Loucy (cell line): ENCODE measurements at regions not wholly inside any gene's neighbourhood (a gene's known extent, or its start where the extent isn't known, plus 50 kb on each side); places are given as distances from the start of the nearest gene placed in this dataset.

Source experiments
- H2AFZ ChIP-seq: fragments of 200-600 bp; sonication (generic); 2 replicates; pipeline ENCODE4 v1.6.0; 2016; ENCODE audit warnings: antibody characterized with exemption, mild to moderate bottlenecking, low read length, moderate library complexity
- H3F3A ChIP-seq: fragments of 200-600 bp; 2 replicates; pipeline ENCODE4 v1.6.0; 2016; ENCODE audit warnings: antibody characterized with exemption, low read depth, mild to moderate bottlenecking
- H3K27me3 ChIP-seq: fragments of 200-600 bp; sonication (generic); 2 replicates; pipeline ENCODE4 v1.6.1; 2014; ENCODE audit warnings: low read length, mild to moderate bottlenecking; ENCODE audit not compliant: insufficient read depth, poor library complexity, severe bottlenecking
- H3K36me3 ChIP-seq: fragments of 200-600 bp; sonication (generic); 2 replicates; pipeline ENCODE4 v1.6.1; 2016; ENCODE audit warnings: low read length; ENCODE audit not compliant: insufficient read depth
- H3K4me1 ChIP-seq: fragments of 200-600 bp; sonication (generic); 2 replicates; pipeline ENCODE4 v1.5.1; 2014; ENCODE audit warnings: low read length, mild to moderate bottlenecking; ENCODE audit not compliant: insufficient read depth, poor library complexity, severe bottlenecking
- H3K4me2 ChIP-seq: fragments of 200-600 bp; sonication (generic); 2 replicates; pipeline ENCODE4 v1.6.0; 2014; ENCODE audit warnings: antibody characterized with exemption, low read length, low read depth, mild to moderate bottlenecking; ENCODE audit not compliant: poor library complexity, severe bottlenecking
- H3K4me3 ChIP-seq: fragments of 200-600 bp; sonication (generic); 2 replicates; pipeline ENCODE4 v1.5.1; 2014; ENCODE audit warnings: low read length, mild to moderate bottlenecking, mixed read lengths; ENCODE audit not compliant: poor library complexity, severe bottlenecking
- H3K79me2 ChIP-seq: fragments of 200-600 bp; sonication (generic); 2 replicates; pipeline ENCODE4 v1.6.1; 2014; ENCODE audit warnings: low read length; ENCODE audit not compliant: insufficient read depth
- H3K9ac ChIP-seq: fragments of 200-600 bp; sonication (generic); 2 replicates; pipeline ENCODE4 v1.6.0; 2014; ENCODE audit warnings: mild to moderate bottlenecking, low read depth, low read length, moderate library complexity; ENCODE audit not compliant: poor library complexity, severe bottlenecking
- H3K9me2 ChIP-seq: fragments of 200-600 bp; sonication (generic); replicated peaks from 2 replicates; pipeline ENCODE4 v1.6.1; 2016; ENCODE audit warnings: low read depth, low read length, mixed read lengths
- H3K9me3 ChIP-seq: fragments of 200-600 bp; sonication (generic); 2 replicates; pipeline ENCODE4 v1.6.1; 2014; ENCODE audit warnings: mild to moderate bottlenecking, antibody characterized with exemption, low read length, low read depth; ENCODE audit not compliant: insufficient read depth
- H4K20me1 ChIP-seq: fragments of 200-600 bp; sonication (generic); 2 replicates; pipeline ENCODE4 v1.6.0; 2014; ENCODE audit warnings: antibody characterized with exemption, low read length, mild to moderate bottlenecking; ENCODE audit not compliant: insufficient read depth, poor library complexity, severe bottlenecking
- CTCF ChIP-seq: fragments of 200-600 bp; sonication (generic); conservative IDR thresholded peaks from 2 replicates; pipeline ENCODE4 v1.5.1; 2014; ENCODE audit warnings: mild to moderate bottlenecking, antibody characterized with exemption, low read length
- EZH2phosphoT487 ChIP-seq: fragments of 200-600 bp; IDR thresholded peaks from 2 replicates; pipeline ENCODE4 v1.6.1; 2018; ENCODE audit warnings: antibody characterized with exemption, mild to moderate bottlenecking, moderate library complexity, borderline replicate concordance

GRCh38 chr3:176120507-176120906 lies 1076.8 kb downstream of the TBL1XR1 start:
- no peaks in the 10 kb centered on the region for H3K4me1 ChIP-seq
- no peaks in the 10 kb centered on the region for H3K79me2 ChIP-seq
- H3K9ac ChIP-seq = no peak overlapping the region
- TF ChIP-seq CTCF (no peak), EZH2phosphoT487 (no peak)
- no peaks in the 10 kb centered on the region; the same call in 1 of the 2 replicates for H3K9me3 ChIP-seq
- no peaks in the 10 kb centered on the region for H3F3A ChIP-seq
- no peak overlapping the region for H3K4me2 ChIP-seq
- no peaks in the 10 kb centered on the region for H4K20me1 ChIP-seq
- H3K36me3 ChIP-seq = no peaks in the 10 kb centered on the region
- no peak overlapping the region for H3K4me3 ChIP-seq
- H2AFZ ChIP-seq = no peak overlapping the region
- no peaks in the 10 kb centered on the region for H3K9me2 ChIP-seq
- no peaks in the 10 kb centered on the region for H3K27me3 ChIP-seq

- no peaks in the 10 kb centered on the region for H3K9me2 ChIP-seq
- no peaks in the 10 kb centered on the region for H3F3A ChIP-seq
- H3K4me2 ChIP-seq = no peak overlapping the region
- H2AFZ ChIP-seq = no peak overlapping the region
- no peak overlapping the region for H3K9ac ChIP-seq
- H3K36me3 ChIP-seq = no peaks in the 10 kb centered on the region
- no peaks in the 10 kb centered on the region for H3K79me2 ChIP-seq
- no peaks in the 10 kb centered on the region for H4K20me1 ChIP-seq
- H3K9me3 ChIP-seq = no peaks in the 10 kb centered on the region; the same call in 1 of the 2 replicates
- no peaks in the 10 kb centered on the region for H3K4me1 ChIP-seq
- no peaks in the 10 kb centered on the region for H3K27me3 ChIP-seq
- TF ChIP-seq EZH2phosphoT487 = no peak
- no peak for TF ChIP-seq CTCF
- H3K4me3 ChIP-seq = no peak overlapping the region
Observed at GRCh38 chr3:176119826-176120225, 1077.5 kb downstream of the TBL1XR1 start.

GRCh38 chr3:176106380-176106779 lies 1090.9 kb downstream of the TBL1XR1 start:
- H3F3A ChIP-seq = no peaks in the 10 kb centered on the region
- H3K4me2 ChIP-seq = no peak overlapping the region
- no peaks in the 10 kb centered on the region for H3K27me3 ChIP-seq
- H3K36me3 ChIP-seq = no peaks in the 10 kb centered on the region
- no peaks in the 10 kb centered on the region for H3K9me2 ChIP-seq
- no peak for TF ChIP-seq EZH2phosphoT487
- no peak for TF ChIP-seq CTCF
- H4K20me1 ChIP-seq = no peaks in the 10 kb centered on the region
- H3K9ac ChIP-seq = no peak overlapping the region
- H3K79me2 ChIP-seq = no peaks in the 10 kb centered on the region
- H3K4me3 ChIP-seq = no peak overlapping the region
- H3K4me1 ChIP-seq = no peaks in the 10 kb centered on the region
- H3K9me3 ChIP-seq = no peaks in the 10 kb centered on the region
- H2AFZ ChIP-seq = no peak overlapping the region
